NCI-H524 (cell line): ENCODE measurements at regions not wholly inside any gene's neighbourhood (a gene's known extent, or its start where the extent isn't known, plus 50 kb on each side); places are given as distances from the start of the nearest gene placed in this dataset.
A peak's percentile ranks its signal among the peaks of the same experiment; 100 is the strongest.

Experiments used
- DNase-seq, 2 experiments: peaks; one replicate each; lab custom pipeline; 2025; lab: John Stamatoyannopoulos, UW

DNA sequence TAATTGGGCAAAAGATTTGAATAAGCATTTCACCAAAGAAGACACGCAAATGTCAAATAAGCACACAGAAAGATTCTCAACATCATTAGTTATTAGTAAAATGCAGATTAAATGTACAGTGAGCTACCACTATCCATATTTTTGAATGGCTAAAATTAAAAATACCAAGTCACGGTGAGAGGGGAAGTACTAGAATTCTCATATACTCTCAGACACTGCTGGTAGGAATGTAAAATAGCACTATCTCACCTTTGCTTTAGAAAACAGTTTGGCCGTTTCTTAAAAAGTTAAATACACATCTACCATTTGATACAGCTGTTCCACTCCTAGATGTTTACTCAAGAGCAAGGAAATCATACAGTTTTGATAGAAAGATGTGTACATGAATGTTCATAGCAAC, 115.8 kb upstream of the CELF2 start:
- no peak for DNase-seq

DNA sequence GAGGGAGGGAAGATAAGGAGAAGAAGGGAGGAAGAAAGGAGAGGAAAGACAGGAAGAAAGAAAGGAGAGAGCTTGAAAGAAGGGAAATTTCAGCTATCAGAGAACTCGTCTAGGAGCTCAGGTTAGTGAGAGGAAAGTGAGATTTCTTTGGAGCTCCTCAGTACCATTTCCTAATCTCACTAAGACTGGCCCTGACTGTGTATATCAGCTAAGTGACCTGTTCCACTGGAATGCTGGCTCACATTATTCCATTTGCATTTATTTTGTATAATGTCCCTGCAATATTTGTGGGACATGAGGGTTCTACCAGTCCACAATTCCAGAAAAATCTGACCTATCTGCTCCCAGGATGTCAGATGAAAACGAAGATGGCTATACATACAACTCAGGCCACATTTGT, 114.7 kb upstream of the CELF2 start:
- DNase-seq: no peak

DNA sequence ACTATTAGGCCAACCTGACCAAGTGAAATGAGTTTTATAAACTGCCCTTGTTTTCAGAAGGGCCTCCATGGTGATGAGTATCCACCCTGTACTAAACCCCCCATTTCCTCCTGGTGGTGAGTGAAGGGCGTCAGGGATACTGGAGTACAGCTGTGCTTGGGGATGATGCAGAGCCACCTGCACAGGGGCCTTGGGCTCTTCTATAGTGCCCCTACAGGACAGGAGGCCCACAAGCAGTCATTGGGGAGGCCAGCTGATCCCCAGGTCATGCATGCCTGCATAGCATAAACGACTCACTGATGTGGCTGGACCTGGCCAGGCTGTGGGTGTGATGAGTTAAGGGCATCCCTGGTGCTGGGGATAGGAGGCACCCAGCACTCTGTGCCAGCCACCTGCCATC, 114.1 kb upstream of the CELF2 start:
- DNase-seq: no peak

DNA sequence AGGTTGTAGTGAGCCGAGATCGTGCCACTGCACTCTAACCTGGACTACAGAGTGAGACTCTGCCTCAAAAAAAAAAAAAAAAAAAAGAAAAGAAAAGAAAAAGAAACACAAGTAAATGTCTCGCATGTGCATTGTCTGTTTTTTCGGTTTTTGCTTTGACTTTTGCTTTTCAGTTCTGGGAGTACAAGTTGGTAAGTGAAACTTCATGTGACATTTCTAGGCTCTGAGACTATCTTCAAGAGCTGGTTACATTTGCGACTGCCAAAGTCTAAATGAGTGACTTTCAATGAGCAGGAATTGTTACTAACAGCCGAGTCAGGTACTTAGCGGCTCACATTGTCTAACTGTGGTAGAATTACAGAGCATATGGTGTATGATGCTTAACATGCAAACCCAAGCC, 107.0 kb upstream of the CELF2 start:
- DNase-seq: peak in 1 of 2 experiments; percentile 29

DNA sequence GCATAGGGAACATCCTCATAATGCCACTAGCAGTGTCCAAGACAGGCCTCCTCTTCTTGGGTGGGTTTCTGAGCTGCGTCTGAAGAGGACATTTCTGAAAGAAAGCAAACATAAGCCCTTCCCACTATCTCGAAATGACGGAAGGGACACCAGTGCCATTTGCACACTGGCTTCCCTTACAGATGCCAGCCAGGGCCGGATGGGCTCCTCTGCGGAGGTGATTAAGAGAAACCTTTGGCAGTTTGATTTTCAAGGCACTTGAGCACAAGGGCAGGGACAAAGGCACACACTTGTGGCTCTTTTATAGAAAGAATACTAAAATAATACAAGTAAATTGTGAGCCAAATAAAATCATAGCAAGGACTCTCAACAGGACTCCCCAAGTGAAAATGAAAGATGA, 106.6 kb upstream of the CELF2 start:
- no peak for DNase-seq

DNA sequence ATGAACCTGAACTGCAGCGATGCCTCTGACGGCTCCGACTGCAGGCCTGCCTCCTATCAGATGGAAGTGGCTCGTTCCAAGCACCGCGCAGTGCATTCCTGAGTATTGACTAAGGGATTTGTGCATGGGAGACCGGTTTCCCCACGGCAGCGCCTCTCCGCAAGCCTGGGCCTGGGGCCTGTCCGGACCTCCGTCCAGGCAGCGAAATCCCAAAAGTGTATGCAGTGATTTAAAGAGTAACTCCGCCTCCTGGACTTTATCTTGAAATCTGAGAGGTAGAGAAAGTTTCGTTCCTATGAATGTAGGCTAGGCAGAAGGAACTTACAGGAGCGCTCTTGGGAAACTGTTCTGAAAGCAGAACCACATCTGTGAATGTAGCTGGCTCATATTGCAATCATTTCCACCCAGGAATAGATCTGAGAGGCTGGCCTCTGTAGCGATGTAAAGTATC, 106.2 kb upstream of the CELF2 start:
- peak in 1 of 2 experiments; percentile 3 for DNase-seq

DNA sequence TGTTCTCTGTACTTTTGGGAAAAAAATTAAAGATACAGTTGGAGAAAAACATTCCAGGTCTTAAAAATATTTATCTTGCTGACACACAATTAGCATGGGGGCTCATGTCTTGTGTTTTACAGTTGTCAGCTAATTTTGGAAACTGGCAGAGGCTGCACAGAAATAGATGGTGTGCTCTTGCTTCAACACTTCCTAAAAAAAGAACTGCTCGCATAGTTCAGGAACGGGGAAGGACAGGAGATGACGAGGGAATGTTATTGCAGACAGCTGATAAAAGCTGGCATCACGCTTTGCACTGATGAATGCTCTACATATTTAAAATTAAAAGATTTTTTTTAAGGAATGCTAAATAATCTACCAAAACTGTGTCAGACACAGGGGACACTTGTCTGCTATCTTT, 103.5 kb upstream of the CELF2 start:
- DNase-seq: no peak

DNA sequence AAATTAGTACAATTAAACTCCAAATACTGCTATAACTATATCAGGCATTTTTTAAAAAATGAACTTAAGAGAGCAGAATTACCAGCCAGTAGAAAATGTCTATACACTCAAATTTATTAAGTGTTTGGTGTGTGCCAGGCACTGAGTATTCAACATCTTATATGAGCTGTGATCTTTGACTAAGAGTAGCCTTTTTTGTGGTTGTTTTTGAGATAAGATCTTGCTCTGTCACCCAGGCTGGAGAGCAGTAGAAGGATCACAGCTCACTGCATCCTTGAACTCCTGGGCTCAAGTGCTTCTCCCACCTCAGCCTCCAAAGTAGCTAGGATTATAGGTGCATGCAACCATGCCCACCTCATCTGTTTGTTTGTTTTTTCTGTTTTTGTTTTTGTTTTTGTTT, 102.5 kb upstream of the CELF2 start:
- DNase-seq: no peak

DNA sequence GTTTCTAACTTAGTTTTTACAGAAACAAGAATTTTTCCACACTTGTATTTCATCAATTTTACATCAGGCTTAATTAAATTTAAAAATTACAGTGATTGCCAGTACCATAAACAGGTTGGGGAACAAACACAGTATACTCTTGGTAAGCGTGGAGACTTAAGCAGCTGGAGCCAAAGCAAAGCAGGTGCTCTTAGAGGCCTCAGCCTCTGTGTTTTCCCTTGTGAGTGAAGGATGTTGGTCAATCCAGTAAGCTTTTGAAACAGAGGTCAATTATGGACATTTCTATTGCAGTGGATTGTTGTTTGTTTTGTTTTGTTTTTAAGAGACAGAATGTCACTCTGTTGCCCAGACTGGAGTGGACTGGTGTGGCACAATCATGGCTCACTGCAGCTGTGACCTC, 100.6 kb upstream of the CELF2 start:
- no peak for DNase-seq

DNA sequence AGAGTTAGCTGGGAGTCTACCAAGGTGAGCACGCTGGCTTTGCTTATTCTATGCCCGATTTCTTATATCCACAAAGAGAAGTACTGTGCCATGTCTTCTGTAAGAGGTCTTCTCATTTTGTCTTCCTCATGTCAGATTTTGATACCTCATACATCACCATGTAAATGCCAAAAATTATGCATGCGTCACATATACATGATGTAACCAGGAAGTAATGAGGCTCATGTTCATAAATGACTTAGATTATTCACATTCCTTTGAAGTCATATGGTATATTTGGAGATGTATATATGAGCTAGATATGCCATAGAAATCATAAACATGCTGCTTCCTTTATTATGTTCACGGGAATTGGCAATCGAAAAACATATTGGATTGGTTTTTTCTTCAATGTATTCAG, 97.7 kb upstream of the CELF2 start:
- no peak for DNase-seq

DNA sequence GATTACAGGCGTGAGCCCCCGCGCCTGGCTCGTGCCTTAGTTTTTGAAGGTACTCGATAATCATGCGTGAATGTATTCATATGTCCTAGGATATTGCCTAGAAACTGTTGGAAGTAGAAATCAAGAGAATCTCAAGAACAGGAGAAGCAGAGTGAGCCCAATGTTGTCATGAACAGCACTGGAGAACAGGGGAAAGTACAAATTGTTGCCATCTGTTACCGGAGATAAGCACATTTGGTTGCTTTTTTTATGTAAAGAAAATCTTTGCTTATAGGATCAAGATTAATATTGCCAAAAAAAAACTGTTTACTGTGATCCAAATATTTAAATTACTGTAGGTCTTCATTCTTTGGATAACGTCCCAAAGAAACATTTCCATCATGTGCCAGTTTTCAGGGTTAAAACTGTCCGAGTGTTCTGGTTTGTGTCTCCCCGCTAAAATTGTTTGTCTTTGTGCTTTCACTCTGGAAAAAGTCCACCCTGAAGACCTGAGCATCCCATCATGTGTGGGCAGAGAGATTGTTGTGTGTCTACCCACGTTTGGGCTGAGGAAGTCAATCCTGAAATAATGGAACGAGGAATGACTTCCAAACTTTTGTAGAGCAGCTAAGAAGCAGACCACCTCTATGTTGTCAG, 95.7 kb upstream of the CELF2 start:
- no peak for DNase-seq

DNA sequence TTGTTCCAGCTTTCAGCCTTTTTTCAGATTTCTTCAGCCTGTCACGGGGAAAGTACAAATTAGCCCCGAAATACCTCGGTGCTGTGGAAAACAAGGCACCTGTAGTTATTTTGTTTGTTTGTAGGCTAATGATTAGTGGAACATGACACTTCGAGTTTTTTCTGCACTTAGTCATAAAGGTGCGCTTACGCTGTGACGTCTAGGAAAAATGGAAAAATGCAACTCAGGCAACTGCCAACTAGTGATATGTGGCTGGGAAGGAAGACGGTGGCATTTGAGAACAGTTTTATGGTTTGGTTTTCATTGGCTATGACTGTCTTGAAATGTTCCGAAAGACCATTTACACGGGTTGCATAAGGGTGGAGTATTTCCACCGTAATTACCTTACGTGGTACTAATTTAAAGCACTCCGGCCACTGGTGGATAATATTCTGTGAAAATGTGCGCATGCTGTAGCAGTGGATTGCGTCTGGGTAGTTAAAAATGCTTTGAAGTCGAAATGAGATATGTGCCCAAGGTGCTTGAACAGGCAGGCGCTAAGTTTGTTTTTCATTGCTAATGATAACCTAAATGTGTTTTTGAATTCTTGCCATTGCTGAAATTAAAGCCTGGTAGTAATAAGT, 94.5 kb upstream of the CELF2 start:
- no peak for DNase-seq

DNA sequence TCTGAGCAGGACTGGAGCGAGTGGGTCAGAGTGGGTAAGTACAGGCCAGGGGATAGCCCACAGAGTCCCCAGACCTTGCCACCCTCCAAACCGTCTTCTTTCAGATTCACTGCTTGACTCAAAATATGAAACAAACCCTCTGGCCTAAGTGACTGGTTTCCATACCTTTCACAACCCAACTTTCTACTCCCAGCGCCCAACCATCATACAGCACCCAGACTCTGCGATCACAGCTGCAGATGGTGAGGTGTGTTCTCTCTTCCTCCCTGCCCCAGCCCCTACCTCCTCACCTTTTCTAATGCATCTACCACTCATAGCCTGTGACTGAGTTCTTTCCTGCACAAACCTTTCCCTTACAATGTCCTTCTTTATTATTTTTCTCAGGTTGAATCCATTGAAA, 92.0 kb upstream of the CELF2 start:
- no peak for DNase-seq

DNA sequence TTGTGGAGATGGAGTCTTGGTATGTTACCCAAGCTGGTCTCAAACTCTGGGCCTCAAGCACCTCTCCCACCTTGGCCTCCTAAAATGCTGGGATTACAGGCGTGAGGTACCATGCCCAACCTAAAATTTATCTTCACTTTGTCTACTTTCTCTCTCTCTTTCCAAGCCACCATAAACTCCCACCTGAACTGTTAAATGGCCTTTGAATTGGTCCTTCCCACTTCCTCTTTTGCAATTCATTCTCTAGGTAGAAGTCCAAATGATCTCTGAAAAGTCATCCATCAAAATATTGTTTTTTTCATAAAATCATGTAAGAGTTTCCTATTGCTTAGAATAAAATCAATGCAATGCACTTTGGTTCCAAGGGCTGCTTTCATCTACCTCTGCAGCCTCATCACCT, 90.1 kb upstream of the CELF2 start:
- DNase-seq: no peak

DNA sequence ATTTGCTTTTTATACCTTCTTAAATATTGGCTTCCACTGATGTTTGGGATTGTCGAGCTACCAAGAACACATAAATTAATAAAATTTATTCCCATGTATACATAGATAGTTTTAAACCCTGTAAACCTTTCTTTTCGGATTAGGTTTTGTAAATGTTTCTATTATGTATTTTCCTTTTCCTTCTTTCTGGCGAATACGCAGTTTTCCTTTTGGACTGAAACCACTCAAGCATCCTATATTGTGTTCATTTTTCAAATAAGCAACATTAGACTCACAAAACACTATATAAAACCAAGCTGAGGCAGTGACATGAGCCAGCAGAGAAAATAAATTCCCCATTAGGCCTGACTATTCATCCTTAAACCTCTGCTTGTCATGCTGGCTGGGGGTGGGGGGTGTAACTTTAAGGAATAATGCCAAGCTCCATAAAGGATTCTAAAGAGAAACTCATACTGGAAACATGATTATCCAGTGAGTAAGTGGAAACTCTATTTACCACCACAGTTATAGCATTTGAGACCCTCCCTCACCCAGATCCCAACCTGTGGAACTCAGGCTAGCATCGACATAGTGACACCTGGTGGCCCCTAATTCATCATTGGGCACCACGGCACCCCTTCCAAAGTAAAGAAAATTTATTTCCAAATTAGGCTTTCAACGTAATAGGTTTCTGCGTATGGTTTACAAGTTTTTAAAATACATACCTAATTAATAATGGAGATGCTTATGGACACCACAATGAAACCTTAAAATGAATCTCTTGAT, 86.5 kb upstream of the CELF2 start:
- DNase-seq: no peak

DNA sequence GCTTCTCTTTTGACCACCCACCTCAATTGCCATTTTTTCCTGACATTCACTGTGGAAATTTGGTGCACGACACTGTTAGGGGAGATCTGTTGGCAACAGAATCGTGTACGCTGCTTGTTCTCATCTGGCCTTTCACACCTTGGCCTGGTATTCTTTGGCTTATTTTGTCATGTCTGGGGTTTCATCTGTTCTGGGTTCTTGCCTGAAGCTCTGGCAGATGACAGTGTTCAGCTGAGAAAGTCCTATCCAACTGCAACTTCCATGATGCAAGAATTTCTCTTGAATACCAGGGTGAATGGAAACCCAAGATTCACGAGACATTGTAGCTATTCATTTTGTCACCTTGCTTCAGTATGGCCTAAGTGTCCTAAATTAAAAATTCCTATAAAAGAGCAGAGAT, 82.6 kb upstream of the CELF2 start:
- DNase-seq: no peak

DNA sequence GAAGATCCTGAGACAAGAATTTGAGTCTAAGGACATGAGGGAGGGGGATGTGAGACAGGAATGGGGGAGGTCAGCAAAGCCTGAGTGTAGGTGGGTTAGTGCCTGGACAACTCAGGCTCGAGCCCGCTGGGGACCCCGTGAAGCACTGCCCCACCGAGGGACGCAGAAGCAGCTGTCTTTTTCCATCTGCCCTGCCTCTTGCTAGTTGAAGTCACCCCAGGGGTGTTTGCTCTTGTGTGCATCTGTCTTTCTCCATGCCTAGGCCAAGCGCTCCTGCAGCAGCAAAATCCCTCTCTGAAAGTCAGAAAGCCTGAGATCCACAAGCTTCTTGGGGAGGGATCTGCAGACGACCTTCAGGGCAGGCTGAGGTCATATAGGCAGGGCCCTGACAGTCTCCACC, 79.0 kb upstream of the CELF2 start:
- no peak for DNase-seq

DNA sequence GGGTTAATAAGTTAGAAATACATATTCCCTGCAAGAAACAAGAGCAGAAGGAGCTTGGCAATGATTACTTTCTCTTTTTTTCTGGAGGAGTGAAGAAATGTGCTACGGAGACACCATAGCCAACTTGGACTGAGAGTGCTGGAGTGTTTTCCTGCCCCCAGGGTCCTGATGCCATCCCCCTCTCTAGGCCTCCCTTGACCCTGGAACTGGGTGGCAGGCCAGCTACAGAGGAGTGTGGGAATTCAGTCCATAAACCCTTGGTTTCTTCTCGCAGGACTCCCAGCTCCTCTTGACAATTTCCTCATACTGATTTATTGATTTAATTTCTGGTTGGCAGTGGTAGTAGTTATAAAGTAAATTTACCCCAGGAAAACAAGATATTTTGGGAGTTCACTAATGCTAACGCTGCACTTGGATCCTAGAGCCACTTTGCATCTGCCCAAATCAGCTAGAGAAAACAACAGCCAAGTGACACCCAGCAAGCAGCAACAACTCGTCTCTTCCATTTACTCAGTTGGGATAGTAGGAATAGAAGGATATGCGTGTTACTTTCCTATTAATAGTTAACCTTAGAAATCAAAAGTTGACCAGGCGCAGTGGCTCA, 76.4 kb upstream of the CELF2 start:
- DNase-seq: no peak

DNA sequence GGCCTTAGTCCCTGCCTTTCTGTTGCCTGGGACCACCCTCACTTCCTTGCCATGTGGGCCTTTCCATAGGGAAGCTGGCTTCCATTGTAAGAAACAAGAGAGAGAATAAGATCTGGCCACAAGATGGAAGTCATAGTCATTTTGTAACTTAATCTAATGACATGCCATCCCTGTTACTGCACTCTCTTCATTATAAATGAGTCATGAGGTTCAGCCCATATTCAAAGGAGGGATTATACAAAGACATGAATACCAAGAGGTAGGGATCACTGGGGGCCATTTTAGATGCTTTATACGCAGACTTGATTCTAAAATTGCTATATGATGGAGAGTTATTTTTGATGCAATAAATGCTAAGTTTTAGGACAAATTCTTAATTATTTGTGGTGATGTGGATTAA, 75.2 kb upstream of the CELF2 start:
- no peak for DNase-seq

DNA sequence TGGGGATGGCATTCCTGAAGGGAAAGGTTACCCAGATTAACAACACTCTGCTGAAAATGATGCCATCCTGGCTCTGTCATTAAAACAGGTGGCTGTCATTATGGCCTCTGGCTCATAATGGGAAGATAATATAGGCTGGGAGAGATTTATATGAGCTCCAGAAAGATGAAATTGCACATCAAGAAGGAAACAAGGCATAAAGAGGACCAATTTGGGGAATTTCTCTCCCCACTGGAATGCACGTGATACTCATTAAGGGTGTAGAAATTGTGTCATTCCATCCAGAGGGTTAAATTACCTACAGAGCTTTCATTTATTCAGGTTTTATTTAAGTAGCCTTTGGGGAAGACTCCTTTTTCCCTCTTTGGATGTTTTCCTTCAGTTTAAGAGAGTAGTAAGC, 71.6 kb upstream of the CELF2 start:
- no peak for DNase-seq

DNA sequence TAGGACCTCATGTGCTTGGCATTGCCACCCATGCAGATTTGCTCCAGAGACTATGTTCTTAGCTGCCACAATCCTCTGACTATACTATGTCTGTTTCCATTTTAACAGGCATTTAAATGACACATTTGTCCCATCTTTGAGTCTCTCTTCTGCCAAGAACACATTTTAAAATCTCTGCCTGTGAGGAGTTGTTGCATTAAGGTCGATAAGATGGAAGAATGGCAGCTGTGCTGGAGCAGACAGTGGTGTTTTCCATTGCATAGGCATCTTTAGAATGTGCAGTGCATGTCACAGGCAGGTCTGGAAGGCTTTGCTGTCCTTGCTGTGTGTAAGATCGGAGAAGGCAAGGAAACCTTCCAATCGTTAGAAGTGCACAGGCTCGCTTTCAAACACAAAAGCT, 70.9 kb upstream of the CELF2 start:
- no peak for DNase-seq

DNA sequence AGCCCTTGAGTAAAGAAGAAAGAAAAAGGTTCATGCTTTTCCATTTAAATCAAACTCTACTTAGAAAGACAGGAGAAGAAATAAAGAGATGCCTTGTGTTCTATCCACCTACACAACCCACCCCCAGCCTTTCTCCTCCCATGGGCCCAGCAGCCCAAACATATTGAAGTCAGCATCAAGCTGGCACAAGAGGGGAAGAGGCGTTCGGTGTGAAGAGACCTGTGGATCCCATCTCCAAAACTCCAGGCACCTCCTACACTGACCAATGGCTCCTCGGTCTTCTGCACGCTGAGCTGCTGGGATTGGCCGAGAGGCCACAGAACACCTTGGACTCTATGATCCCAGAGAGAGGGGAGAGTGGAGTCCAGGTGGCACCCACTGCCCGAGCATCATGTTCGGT, 66.0 kb upstream of the CELF2 start:
- no peak for DNase-seq

DNA sequence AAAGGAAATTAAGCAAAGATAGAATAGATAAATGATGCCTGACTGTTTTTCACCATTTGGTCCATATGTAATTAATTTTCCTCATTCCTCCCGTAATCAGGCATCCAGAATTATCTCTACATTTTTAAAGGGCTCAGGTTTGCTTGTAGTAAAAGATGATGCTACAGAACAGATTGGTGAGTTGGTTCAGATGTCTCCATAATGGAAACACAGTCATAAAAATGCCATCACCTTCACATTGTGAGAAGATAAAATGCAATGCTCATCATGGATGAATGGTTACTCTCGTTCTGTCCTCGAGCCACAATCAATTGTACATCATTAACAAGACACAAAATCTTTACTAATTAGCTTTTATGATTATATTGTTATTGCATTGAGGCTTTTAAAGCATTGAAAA, 64.9 kb upstream of the CELF2 start:
- DNase-seq: no peak
